K562 (cell line): ENCODE measurements at regions not wholly inside any gene's neighbourhood (a gene's known extent, or its start where the extent isn't known, plus 50 kb on each side); places are given as distances from the start of the nearest gene placed in this dataset.

ENCODE experiments used
- BCLAF1 ChIP-seq, 2 experiments: fragments of 450-650 bp in 1 of 2; IDR thresholded peaks; 2 replicates each; pipeline ENCODE4 v1.6.1; 2011 to 2017; ENCODE audit warnings: low read depth in 2 of 2, antibody characterized with exemption in 1 of 2, borderline replicate concordance in 1 of 2, low read length in 1 of 2, mild to moderate bottlenecking in 1 of 2, mixed read lengths in 1 of 2; ENCODE audit not compliant: control insufficient read depth in 1 of 2
- SRF ChIP-seq, 2 experiments: fragments of 250-450, 450-650 bp in 1 of 2; sonication (Bioruptor Pico) in 1 of 2; sonication (generic) in 1 of 2; formaldehyde crosslinking; IDR thresholded peaks; 2 replicates each; pipeline versions ENCODE4 v1.5.0 to v1.5.1; 2020 to 2022; ENCODE audit warnings: mild to moderate bottlenecking in 1 of 2, missing genetic modification reagents in 1 of 2
- TF ChIP-seq, protein P1 (sequence below): fragments of 200-600 bp; sonication (generic); IDR thresholded peaks from one replicate; pipeline ENCODE4 v1.6.1; 2012; ENCODE audit warnings: mild to moderate bottlenecking, low read depth, low read length, inconsistent platforms

GRCh38 chr20:60600036-60600435, 641.8 kb downstream of the CDH26 start (continued):
- TF ChIP-seq, protein P1, sequence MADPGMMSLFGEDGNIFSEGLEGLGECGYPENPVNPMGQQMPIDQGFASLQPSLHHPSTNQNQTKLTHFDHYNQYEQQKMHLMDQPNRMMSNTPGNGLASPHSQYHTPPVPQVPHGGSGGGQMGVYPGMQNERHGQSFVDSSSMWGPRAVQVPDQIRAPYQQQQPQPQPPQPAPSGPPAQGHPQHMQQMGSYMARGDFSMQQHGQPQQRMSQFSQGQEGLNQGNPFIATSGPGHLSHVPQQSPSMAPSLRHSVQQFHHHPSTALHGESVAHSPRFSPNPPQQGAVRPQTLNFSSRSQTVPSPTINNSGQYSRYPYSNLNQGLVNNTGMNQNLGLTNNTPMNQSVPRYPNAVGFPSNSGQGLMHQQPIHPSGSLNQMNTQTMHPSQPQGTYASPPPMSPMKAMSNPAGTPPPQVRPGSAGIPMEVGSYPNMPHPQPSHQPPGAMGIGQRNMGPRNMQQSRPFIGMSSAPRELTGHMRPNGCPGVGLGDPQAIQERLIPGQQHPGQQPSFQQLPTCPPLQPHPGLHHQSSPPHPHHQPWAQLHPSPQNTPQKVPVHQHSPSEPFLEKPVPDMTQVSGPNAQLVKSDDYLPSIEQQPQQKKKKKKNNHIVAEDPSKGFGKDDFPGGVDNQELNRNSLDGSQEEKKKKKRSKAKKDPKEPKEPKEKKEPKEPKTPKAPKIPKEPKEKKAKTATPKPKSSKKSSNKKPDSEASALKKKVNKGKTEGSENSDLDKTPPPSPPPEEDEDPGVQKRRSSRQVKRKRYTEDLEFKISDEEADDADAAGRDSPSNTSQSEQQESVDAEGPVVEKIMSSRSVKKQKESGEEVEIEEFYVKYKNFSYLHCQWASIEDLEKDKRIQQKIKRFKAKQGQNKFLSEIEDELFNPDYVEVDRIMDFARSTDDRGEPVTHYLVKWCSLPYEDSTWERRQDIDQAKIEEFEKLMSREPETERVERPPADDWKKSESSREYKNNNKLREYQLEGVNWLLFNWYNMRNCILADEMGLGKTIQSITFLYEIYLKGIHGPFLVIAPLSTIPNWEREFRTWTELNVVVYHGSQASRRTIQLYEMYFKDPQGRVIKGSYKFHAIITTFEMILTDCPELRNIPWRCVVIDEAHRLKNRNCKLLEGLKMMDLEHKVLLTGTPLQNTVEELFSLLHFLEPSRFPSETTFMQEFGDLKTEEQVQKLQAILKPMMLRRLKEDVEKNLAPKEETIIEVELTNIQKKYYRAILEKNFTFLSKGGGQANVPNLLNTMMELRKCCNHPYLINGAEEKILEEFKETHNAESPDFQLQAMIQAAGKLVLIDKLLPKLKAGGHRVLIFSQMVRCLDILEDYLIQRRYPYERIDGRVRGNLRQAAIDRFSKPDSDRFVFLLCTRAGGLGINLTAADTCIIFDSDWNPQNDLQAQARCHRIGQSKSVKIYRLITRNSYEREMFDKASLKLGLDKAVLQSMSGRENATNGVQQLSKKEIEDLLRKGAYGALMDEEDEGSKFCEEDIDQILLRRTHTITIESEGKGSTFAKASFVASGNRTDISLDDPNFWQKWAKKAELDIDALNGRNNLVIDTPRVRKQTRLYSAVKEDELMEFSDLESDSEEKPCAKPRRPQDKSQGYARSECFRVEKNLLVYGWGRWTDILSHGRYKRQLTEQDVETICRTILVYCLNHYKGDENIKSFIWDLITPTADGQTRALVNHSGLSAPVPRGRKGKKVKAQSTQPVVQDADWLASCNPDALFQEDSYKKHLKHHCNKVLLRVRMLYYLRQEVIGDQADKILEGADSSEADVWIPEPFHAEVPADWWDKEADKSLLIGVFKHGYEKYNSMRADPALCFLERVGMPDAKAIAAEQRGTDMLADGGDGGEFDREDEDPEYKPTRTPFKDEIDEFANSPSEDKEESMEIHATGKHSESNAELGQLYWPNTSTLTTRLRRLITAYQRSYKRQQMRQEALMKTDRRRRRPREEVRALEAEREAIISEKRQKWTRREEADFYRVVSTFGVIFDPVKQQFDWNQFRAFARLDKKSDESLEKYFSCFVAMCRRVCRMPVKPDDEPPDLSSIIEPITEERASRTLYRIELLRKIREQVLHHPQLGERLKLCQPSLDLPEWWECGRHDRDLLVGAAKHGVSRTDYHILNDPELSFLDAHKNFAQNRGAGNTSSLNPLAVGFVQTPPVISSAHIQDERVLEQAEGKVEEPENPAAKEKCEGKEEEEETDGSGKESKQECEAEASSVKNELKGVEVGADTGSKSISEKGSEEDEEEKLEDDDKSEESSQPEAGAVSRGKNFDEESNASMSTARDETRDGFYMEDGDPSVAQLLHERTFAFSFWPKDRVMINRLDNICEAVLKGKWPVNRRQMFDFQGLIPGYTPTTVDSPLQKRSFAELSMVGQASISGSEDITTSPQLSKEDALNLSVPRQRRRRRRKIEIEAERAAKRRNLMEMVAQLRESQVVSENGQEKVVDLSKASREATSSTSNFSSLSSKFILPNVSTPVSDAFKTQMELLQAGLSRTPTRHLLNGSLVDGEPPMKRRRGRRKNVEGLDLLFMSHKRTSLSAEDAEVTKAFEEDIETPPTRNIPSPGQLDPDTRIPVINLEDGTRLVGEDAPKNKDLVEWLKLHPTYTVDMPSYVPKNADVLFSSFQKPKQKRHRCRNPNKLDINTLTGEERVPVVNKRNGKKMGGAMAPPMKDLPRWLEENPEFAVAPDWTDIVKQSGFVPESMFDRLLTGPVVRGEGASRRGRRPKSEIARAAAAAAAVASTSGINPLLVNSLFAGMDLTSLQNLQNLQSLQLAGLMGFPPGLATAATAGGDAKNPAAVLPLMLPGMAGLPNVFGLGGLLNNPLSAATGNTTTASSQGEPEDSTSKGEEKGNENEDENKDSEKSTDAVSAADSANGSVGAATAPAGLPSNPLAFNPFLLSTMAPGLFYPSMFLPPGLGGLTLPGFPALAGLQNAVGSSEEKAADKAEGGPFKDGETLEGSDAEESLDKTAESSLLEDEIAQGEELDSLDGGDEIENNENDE = no peak
- TF ChIP-seq BCLAF1 (IDR thresholded peaks at IDR 0.05; ENCODE audit: borderline replicate concordance in 1 of 2, control insufficient read depth in 1 of 2, low read depth in 2 of 2, low read length in 1 of 2) (no peak), SRF (CRISPR knock-in tag; IDR thresholded peaks at IDR 0.05) (no peak)
